NCI-H446 (cell line): ENCODE measurements at regions not wholly inside any gene's neighbourhood (a gene's known extent, or its start where the extent isn't known, plus 50 kb on each side); places are given as distances from the start of the nearest gene placed in this dataset.
"Not testable (repeated sequence)": the region's sequence is repeated elsewhere in the genome, so short reads cannot be mapped to it uniquely, and the experiment has no call there.

ENCODE experiments used
- DNase-seq, 2 experiments: peaks; one replicate each; lab custom pipeline; 2025; lab: John Stamatoyannopoulos, UW

- DNase-seq: no peak
Measured at GRCh38 chr4:20046931-20047677, 204.6 kb upstream of the SLIT2 start.

- no peak for DNase-seq
Measured at GRCh38 chr4:20046179-20046578, 205.5 kb upstream of the SLIT2 start.

- no peak for DNase-seq
Measured at GRCh38 chr4:20044966-20045365, 206.7 kb upstream of the SLIT2 start.

GRCh38 chr4:20044502-20044911 lies 207.2 kb upstream of the SLIT2 start:
- no peak for DNase-seq

GRCh38 chr4:20043991-20044390 lies 207.7 kb upstream of the SLIT2 start:
- peak in 1 of 2 experiments; percentile 44 for DNase-seq

- DNase-seq: no peak
Measured at GRCh38 chr4:20042769-20043168, 208.9 kb upstream of the SLIT2 start.

GRCh38 chr4:20041839-20042407 lies 209.8 kb upstream of the SLIT2 start:
- DNase-seq: no peak

- no peak for DNase-seq
Measured at GRCh38 chr4:20037745-20038144, 214.0 kb upstream of the SLIT2 start.

- no peak for DNase-seq
Measured at GRCh38 chr4:20030108-20030507, 221.6 kb upstream of the SLIT2 start.

GRCh38 chr4:20028645-20029044 lies 223.1 kb upstream of the SLIT2 start:
- DNase-seq: no peak

- DNase-seq: no peak
Measured at GRCh38 chr4:20026456-20026855, 225.2 kb upstream of the SLIT2 start.

- no peak for DNase-seq
Measured at GRCh38 chr4:20022471-20022870, 229.2 kb upstream of the SLIT2 start.

- no peak for DNase-seq
Measured at GRCh38 chr4:20020056-20020455, 231.6 kb upstream of the SLIT2 start.

- DNase-seq: no peak
Measured at GRCh38 chr4:20019310-20020015, 232.2 kb upstream of the SLIT2 start.

- DNase-seq: peak in 1 of 2 experiments; percentile 49
Measured at GRCh38 chr4:20017777-20018115, 234.0 kb upstream of the SLIT2 start.

GRCh38 chr4:20017070-20017776 lies 234.5 kb upstream of the SLIT2 start:
- DNase-seq: peak in 1 of 2 experiments; percentile 36

- no peak for DNase-seq
Measured at GRCh38 chr4:20015636-20016224, 236.0 kb upstream of the SLIT2 start.

GRCh38 chr4:20003836-20004558 lies 247.7 kb upstream of the SLIT2 start:
- not testable (repeated sequence) for DNase-seq

GRCh38 chr4:19999775-20000414 lies 251.8 kb upstream of the SLIT2 start:
- DNase-seq: no peak

- peak; percentile 23 to 37 for DNase-seq
Measured at GRCh38 chr4:19999276-19999675, 252.4 kb upstream of the SLIT2 start.

- DNase-seq: no peak
Measured at GRCh38 chr4:19993242-19993641, 258.5 kb upstream of the SLIT2 start.
